ENCODE measurements at regions not wholly inside any gene's neighbourhood (a gene's known extent, or its start where the extent isn't known, plus 50 kb on each side); places are given as distances from the start of the nearest gene placed in this dataset.
"Not testable (repeated sequence)": the region's sequence is repeated elsewhere in the genome, so short reads cannot be mapped to it uniquely, and the experiment has no call there.

GRCh38 chr14:27799066-27800028 is 967.2 kb upstream of the FOXG1 start:
- TF ChIP-seq EZH2 (IDR thresholded peaks at IDR 0.05); POLR2AphosphoS5 (IDR thresholded peaks at IDR 0.05; ENCODE audit: borderline replicate concordance, low read depth, low read length): not testable (repeated sequence)
